SK-N-MC (cell line): ENCODE measurements at regions not wholly inside any gene's neighbourhood (a gene's known extent, or its start where the extent isn't known, plus 50 kb on each side); places are given as distances from the start of the nearest gene placed in this dataset.

ENCODE experiments used
- EZH2 ChIP-seq: fragments of 200-600 bp; sonication (generic); IDR thresholded peaks from one replicate; pipeline ENCODE4 v1.6.1; 2017; ENCODE audit warnings: antibody characterized with exemption
- POLR2AphosphoS5 ChIP-seq: IDR thresholded peaks from 2 replicates; pipeline ENCODE4 v1.6.1; 2012; ENCODE audit warnings: mild to moderate bottlenecking, low read depth, low read length, borderline replicate concordance

DNA sequence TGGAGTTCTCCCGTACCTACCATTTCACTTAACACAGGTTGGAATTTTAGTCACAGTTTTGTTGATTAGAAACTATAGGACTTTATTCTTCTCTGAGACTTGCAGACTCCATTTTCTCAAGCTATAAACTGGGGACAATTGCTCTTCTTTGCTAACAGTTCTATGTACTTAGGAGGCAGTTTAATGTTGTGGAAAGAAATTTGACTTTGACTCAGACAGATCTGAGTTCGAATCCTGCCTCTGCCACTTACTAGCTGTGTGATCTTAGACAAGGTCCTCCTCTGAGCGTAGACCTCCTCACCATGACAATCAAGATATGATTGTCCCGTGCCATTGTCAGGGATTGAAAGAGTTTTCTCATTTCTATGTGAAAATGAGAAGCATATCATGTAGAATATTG, 196.4 kb upstream of the HES1 start:
- TF ChIP-seq POLR2AphosphoS5 = no peak
- TF ChIP-seq EZH2 = no peak
